NCI-H446 (cell line): ENCODE measurements at regions not wholly inside any gene's neighbourhood (a gene's known extent, or its start where the extent isn't known, plus 50 kb on each side); places are given as distances from the start of the nearest gene placed in this dataset.

ENCODE experiments used
- DNase-seq, 2 experiments: peaks; one replicate each; lab custom pipeline; 2025; lab: John Stamatoyannopoulos, UW

DNA sequence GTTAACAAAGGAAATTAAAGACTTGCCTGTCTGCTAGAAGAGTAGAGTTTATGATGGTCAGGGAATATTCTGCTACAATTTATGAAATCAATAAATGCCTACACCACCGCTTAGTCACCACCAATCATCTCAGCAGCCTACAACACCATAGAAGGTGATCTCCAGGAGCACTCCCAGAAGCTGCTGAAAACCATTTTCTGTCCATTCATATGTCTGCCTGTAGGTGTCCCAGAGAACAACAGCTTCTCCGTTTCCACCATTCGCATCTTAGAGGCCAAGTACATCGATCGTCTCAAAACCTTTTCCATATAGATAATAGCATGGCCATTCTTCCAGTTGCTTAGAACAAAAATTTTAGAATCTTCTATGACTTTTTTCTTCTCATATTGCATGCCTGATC lies 303.4 kb downstream of the KCNC2 start:
- DNase-seq, result no peak

GRCh38 chr12:74910831-74911230 lies 298.8 kb downstream of the KCNC2 start:
- no peak for DNase-seq

GRCh38 chr12:74914378-74914777 lies 295.3 kb downstream of the KCNC2 start:
- DNase-seq, result no peak

GRCh38 chr12:74915718-74916117 lies 293.9 kb downstream of the KCNC2 start:
- no peak for DNase-seq

GRCh38 chr12:74917743-74918142 lies 291.9 kb downstream of the KCNC2 start:
- DNase-seq, result no peak

DNA sequence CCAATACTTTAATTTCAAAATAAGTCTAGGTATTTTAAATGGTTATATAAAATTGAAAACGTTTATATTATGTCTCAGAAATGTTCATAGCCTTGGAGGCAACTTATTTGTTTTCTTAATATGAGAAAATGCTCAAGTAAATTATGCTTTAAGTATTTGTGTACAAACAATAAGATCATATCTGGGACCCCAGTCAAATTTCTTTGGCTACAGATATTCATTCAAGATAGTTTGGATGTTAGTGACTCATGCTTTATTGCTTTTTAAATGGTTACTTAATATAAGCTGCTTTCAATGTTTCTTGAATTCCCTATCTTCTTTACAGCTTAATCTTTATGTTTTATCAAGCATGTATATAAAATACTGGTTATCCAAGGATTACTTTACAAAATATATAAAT lies 291.3 kb downstream of the KCNC2 start:
- DNase-seq, result no peak

DNA sequence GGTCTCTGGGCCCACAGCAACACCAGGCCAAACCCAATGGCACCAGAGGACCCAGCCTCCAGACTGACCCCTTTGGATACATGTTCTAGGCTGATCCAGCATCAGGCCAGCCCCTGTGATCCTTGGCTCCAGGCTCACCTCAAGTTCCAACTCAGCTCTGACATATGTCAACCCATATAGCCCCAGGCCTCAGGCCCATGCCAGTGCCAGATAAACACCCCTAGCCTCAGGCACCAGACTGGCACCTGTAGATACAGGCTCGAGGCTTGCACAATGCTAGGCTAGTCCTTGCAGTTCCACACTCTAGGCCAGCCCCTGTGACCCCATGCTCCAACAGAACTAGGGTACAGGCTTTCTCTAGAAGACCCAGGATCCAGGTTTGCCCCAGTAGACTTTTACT lies 287.5 kb downstream of the KCNC2 start:
- DNase-seq, result no peak

GRCh38 chr12:74922642-74923041 lies 287.0 kb downstream of the KCNC2 start:
- no peak for DNase-seq

GRCh38 chr12:74941670-74942069 lies 268.0 kb downstream of the KCNC2 start:
- no peak for DNase-seq

GRCh38 chr12:74945771-74946198 lies 263.9 kb downstream of the KCNC2 start:
- no peak for DNase-seq

GRCh38 chr12:74953697-74954096 lies 255.9 kb downstream of the KCNC2 start:
- DNase-seq, result no peak

- DNase-seq, result no peak
Measured at GRCh38 chr12:74957231-74957630, 252.4 kb downstream of the KCNC2 start.

GRCh38 chr12:74957634-74958033 lies 252.0 kb downstream of the KCNC2 start:
- no peak for DNase-seq

DNA sequence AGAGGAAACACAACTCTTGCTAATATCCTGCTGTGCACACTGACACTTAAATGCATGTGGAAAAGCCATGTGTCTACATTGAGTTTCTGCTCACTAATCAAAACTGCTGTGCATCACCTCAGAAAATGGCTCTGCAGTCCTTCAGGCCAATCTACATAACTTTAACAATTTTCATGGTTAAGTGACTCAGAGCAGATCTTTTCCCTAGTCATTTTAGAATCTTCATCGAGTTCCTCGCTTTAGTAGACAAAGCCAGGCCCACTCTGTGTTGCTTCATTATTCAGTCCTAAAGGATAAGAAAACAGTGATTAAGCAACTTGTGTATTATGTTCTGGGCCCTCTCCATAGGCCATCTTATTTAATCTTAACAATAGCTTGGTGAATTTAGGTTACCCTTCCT lies 250.0 kb downstream of the KCNC2 start:
- DNase-seq, result no peak

DNA sequence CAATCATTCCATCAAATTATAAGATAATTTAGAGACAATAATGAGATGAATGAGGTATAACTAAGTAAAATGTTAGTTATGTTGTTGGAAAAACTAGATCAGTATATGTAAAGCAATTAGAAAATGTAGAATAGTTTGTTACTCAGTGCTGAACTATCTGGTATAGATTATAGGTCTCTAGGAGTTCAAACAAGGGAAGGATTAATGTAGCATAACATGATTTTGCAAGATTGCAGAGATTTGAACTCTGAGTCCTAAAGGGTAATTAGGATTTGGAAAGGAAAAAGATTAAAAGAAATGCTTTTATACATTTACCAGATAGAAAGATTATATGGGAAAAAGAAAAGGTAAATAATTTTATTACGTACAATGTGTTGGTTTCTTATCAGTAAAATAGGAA lies 246.3 kb downstream of the KCNC2 start:
- DNase-seq, result no peak

GRCh38 chr12:74963867-74964331 lies 245.7 kb downstream of the KCNC2 start:
- no peak for DNase-seq

DNA sequence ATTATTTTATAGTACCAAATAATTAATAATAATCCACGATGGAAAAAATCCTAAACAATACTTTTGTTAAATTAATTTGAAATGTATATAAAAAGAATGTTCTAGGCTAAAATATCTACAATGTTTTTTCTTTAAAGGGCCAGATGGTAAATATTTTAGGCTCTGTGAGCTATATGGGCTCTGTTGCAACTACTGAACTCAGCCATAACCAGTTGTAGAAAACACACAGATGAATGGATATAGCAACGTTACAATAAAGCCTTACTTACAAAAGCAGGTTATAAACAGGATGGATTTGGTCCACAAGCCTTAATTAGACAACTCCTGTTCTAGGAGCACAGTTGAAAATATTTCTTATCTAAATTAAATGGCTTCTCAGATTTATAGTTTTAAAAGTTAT lies 245.2 kb downstream of the KCNC2 start:
- no peak for DNase-seq

DNA sequence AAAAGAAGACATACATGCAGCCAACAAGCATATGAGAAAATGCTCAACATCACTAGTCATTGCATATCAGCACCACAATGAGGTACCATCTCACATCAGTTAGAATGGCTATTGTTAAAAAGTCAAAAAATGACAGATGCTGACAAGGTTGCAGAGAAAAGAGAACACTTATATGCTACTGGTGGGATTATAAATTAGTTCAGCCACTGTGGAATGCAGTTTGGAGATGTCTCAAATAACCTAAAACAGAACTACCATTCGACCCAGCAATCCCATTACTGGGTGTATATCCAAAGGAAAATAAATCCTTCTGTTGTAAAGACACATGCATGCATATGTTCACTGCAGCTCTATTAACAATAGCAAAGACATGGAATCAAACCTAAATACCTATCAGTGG lies 238.4 kb downstream of the KCNC2 start:
- DNase-seq, result no peak

DNA sequence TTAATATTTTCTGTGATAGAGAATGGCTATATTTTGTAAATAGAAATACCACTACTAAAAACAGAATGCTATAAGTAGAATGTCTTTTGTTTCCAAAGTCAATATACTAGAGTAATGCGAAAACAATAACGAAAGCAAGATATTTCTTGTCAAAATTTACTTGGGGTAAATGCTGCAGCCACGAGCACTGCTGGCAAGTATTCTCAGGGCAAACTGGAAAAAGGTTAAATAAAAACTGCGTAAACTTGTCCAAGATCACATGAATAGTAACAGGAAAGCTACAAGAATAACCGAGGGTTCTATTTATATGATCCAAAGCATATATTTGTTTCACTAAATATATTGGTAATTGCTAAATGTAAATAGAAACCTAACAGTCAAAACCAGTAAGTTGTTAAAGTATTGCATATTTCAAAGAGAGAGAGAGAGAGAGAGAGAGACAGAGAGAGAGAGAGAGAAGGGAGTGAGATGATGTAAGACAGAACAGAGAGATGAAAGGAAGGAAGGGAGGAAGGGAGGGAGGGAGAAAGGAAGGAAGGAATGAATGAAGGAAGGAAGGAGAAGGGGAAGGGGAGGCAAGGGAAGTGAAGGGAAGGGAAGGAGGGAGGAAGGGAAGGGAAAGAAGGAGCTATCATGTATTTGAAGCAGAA lies 231.7 kb downstream of the KCNC2 start:
- no peak for DNase-seq

DNA sequence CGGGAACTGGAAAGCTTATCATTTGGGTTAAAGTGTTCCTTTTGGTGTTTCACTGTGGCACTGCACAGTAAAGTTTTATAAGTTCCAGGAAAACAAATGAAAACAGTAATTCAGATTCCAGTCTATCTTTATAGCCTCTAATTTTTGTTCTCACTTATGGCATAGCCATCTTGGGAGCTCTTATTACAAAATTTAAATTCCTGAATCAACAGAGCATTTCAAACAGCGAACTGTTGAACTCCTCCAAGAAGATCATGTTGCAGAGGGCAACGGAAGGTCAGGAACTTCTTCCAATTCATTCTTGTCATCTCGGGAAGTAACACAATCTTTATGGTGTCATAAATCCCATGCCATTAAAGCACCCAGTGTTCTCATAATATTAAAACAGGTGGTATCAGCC lies 229.1 kb downstream of the KCNC2 start:
- no peak for DNase-seq

DNA sequence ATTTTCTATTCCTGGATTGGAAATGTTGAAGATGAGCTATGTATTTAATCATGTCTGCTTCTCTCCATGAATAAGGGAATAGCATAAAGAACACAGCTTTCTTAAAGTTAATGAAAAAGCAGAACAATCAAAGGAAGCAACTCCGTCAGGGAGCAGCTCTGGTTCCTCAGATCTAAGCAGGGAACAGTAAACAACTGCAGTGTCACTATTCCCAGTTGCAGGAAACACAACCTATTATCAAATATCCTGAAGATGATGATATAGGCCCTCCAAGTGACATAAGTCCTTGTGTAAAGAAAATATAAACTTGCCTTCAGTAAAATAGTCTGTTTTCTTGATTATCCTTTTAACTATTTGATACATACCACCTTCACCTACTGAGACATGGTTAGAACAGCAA lies 228.1 kb downstream of the KCNC2 start:
- no peak for DNase-seq

- DNase-seq, result no peak
Measured at GRCh38 chr12:74983917-74984316, 225.7 kb downstream of the KCNC2 start.

DNA sequence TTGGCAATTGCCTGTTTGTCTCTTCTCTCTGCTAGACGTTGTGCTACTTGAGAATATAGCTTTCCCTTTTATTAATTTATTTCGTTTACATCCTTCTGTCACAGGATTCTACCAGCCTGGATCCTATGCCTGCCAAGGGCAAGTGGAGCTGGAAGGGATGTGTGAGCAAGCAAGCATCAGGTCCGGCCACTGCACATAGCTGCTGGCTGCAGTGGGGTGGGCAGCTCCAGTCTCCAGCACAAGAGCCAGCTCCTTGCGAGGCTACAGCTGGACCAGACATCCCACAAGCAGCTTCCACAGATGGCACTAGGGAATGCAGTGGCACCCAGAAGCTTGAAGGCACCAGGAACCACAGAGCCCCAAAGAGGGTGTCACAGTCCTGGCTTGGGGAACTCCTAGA lies 225.0 kb downstream of the KCNC2 start:
- DNase-seq, result no peak

GRCh38 chr12:74985293-74985985 lies 224.2 kb downstream of the KCNC2 start:
- DNase-seq, result no peak
